ENCODE measurements at regions not wholly inside any gene's neighbourhood (a gene's known extent, or its start where the extent isn't known, plus 50 kb on each side); places are given as distances from the start of the nearest gene placed in this dataset.
"Not testable (repeated sequence)": the region's sequence is repeated elsewhere in the genome, so short reads cannot be mapped to it uniquely, and the experiment has no call there.

DNA sequence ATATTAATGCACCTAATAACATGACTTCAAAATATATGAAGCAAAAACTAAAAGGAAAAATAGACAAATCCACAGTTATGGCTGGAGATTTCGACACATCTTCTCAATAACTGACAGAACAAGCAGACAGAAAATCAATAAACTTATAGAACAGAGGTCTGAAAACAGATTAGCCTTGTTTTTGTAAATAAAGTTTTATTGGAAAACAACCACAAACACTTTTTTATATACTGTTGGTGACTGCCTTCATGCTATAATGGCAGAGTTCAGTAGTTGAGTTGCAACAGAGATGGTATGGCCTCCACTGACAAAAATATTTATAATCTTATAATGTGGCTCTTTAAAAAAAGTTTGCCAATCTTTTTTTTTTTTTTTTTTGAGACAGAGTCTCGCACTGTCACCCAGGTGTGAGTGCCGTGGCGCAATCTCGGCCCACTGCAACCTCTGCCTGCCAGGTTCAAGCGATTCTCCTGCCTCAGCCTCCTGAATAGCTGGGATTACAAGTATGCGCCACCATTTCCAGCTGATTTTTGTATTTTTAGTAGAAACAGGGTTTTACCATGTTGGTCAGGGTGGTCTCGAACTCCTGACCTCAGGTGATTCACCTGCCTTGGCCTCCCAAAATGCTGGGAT is 52.2 kb upstream of the GATA2 start (continued):
- TF ChIP-seq, protein P1, sequence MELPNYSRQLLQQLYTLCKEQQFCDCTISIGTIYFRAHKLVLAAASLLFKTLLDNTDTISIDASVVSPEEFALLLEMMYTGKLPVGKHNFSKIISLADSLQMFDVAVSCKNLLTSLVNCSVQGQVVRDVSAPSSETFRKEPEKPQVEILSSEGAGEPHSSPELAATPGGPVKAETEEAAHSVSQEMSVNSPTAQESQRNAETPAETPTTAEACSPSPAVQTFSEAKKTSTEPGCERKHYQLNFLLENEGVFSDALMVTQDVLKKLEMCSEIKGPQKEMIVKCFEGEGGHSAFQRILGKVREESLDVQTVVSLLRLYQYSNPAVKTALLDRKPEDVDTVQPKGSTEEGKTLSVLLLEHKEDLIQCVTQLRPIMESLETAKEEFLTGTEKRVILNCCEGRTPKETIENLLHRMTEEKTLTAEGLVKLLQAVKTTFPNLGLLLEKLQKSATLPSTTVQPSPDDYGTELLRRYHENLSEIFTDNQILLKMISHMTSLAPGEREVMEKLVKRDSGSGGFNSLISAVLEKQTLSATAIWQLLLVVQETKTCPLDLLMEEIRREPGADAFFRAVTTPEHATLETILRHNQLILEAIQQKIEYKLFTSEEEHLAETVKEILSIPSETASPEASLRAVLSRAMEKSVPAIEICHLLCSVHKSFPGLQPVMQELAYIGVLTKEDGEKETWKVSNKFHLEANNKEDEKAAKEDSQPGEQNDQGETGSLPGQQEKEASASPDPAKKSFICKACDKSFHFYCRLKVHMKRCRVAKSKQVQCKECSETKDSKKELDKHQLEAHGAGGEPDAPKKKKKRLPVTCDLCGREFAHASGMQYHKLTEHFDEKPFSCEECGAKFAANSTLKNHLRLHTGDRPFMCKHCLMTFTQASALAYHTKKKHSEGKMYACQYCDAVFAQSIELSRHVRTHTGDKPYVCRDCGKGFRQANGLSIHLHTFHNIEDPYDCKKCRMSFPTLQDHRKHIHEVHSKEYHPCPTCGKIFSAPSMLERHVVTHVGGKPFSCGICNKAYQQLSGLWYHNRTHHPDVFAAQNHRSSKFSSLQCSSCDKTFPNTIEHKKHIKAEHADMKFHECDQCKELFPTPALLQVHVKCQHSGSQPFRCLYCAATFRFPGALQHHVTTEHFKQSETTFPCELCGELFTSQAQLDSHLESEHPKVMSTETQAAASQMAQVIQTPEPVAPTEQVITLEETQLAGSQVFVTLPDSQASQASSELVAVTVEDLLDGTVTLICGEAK (IDR thresholded peaks at IDR 0.05; ENCODE audit: borderline replicate concordance) = peak; percentile 69; the same call in 1 of the 2 replicates

DNA sequence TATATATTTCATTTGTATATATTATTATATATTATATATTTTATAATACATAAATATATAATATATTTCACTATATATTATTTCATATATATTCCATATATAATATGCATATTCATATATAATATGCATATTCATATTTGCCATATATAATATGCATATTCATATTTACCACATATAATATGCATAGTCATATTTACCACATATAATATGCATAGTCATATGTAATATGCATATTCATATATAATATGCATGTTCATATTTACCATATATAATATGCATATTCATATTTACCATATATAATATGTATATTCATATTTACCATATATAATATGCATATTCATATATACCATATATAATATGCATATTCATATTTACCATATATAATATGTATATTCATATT is 51.2 kb upstream of the GATA2 start:
- TF ChIP-seq CEBPB (IDR thresholded peaks at IDR 0.05; ENCODE audit: borderline replicate concordance in 1 of 2, low read depth in 2 of 2, low read length in 2 of 2) = no peak
- TF ChIP-seq, protein P2, sequence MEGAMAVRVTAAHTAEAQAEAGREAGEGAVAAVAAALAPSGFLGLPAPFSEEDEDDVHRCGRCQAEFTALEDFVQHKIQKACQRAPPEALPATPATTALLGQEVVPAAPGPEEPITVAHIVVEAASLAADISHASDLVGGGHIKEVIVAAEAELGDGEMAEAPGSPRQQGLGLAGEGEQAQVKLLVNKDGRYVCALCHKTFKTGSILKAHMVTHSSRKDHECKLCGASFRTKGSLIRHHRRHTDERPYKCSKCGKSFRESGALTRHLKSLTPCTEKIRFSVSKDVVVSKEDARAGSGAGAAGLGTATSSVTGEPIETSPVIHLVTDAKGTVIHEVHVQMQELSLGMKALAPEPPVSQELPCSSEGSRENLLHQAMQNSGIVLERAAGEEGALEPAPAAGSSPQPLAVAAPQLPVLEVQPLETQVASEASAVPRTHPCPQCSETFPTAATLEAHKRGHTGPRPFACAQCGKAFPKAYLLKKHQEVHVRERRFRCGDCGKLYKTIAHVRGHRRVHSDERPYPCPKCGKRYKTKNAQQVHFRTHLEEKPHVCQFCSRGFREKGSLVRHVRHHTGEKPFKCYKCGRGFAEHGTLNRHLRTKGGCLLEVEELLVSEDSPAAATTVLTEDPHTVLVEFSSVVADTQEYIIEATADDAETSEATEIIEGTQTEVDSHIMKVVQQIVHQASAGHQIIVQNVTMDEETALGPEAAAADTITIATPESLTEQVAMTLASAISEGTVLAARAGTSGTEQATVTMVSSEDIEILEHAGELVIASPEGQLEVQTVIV (IDR thresholded peaks at IDR 0.05; ENCODE audit: borderline replicate concordance, partially characterized antibody) = no peak
- ATAC-seq = no peak
- DNase-seq (ENCODE audit: low read depth, low spot score) = no peak
- H2AFZ ChIP-seq (ENCODE audit: control insufficient read depth, low read depth, low read length) = no peak overlapping the region
- no peaks in the 10 kb centered on the region for H3K4me1 ChIP-seq (ENCODE audit: control insufficient read depth, insufficient read depth, low read length)
- H4K20me1 ChIP-seq (ENCODE audit: control insufficient read depth, insufficient read depth) = no peaks in the 10 kb centered on the region
- H3K79me2 ChIP-seq (ENCODE audit: control insufficient read depth, insufficient read depth, low read length) = no peaks in the 10 kb centered on the region
- no peaks in the 10 kb centered on the region; the same call in 2 of the 3 replicates for H3K9me3 ChIP-seq (replicated peaks; ENCODE audit: control insufficient read depth, insufficient read depth, low read length)
- H3K4me2 ChIP-seq (ENCODE audit: control insufficient read depth, insufficient read depth) = no peak overlapping the region
- intact Hi-C loops (cut with micrococcal nuclease; ENCODE audit: unreplicated experiment) = no loop called here
- ChIA-PET RAD21 (ENCODE audit: unreplicated experiment) (no interaction called here), CTCF (no interaction called here), SMC1A (ENCODE audit: uncharacterized antibody, unreplicated experiment) (no interaction called here), POLR2A (no interaction called here)
- H3K4me3 ChIP-seq = no peak overlapping the region
- H3K27ac ChIP-seq (ENCODE audit: control insufficient read depth, insufficient read depth) = no peak overlapping the region
- H3K36me3 ChIP-seq (ENCODE audit: control insufficient read depth in 2 of 2, insufficient read depth in 2 of 2, low read length in 1 of 2) = no peaks in the 10 kb centered on the region
- no peak for FAIRE-seq
- H3K27me3 ChIP-seq (replicated peaks in 1 of 2; ENCODE audit: control insufficient read depth in 2 of 2, insufficient read depth in 2 of 2, low read length in 1 of 2) = peaks cover 0 to 2% of the 10 kb centered on the region in 2 experiments; a peak in 1 of 4 replicates
- no peak overlapping the region for H3K9ac ChIP-seq (ENCODE audit: control insufficient read depth, insufficient read depth, low read length)
- no TSS peak for BruUV-seq (replicated peaks)
- in situ Hi-C loops (cut with MboI) = no loop called here

DNA sequence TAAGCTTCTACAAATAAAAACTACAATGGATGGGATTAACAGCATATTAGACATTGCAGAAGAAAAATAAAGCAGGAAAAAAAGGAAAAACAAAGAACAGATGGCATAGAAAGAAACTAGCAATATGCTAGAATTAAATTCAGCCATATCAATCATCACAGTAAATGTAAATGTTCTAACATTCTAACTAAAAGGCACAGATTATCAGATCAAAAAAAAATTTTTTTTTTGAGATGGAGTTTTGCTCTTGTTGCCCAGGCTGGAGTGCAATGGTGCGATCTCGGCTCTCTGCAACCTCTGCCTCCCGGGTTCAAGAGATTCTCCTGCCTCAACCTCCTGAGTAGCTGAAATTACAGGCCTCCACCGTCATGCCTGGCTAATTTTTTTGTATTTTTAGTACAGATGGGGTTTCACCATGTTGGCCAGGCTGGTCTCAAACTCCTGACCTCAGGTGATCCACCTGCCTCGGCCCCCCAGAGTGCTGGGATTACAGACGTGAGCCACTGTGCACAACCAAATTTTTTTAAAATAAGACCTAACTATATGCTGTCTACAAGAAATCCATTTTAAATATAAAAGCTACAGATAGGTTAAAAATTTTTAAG is 50.7 kb upstream of the GATA2 start:
- 34% methylated on average over 6 of the region's 6 CpGs for WGBS (ENCODE audit: insufficient coverage, insufficient replicate concordance, low lambda C conversion rate, missing lambda C conversion rate)
- H3K9ac ChIP-seq (ENCODE audit: control insufficient read depth, insufficient read depth, low read length); FAIRE-seq; H3K9me3 ChIP-seq (replicated peaks; ENCODE audit: control insufficient read depth, insufficient read depth, low read length); H2AFZ ChIP-seq (ENCODE audit: control insufficient read depth, low read depth, low read length); H3K4me1 ChIP-seq (ENCODE audit: control insufficient read depth, insufficient read depth, low read length); H3K27me3 ChIP-seq (replicated peaks in 1 of 2; ENCODE audit: control insufficient read depth in 2 of 2, insufficient read depth in 2 of 2, low read length in 1 of 2); SMC1A ChIA-PET (ENCODE audit: uncharacterized antibody, unreplicated experiment); H3K36me3 ChIP-seq (ENCODE audit: control insufficient read depth in 2 of 2, insufficient read depth in 2 of 2, low read length in 1 of 2); POLR2A ChIA-PET; H3K27ac ChIP-seq (ENCODE audit: control insufficient read depth, insufficient read depth); DNase-seq (ENCODE audit: low read depth, low spot score); CTCF ChIA-PET; H3K79me2 ChIP-seq (ENCODE audit: control insufficient read depth, insufficient read depth, low read length); intact Hi-C loops (cut with micrococcal nuclease; ENCODE audit: unreplicated experiment); H4K20me1 ChIP-seq (ENCODE audit: control insufficient read depth, insufficient read depth); RAD21 ChIA-PET (ENCODE audit: unreplicated experiment); in situ Hi-C loops (cut with MboI); H3K4me3 ChIP-seq; BruUV-seq (replicated peaks); H3K4me2 ChIP-seq (ENCODE audit: control insufficient read depth, insufficient read depth); ATAC-seq: not testable (repeated sequence)
